GM21737 (cell line): ENCODE measurements at regions not wholly inside any gene's neighbourhood (a gene's known extent, or its start where the extent isn't known, plus 50 kb on each side); places are given as distances from the start of the nearest gene placed in this dataset.

ENCODE experiments used
- ATAC-seq: cut with Tn5 transposase; IDR thresholded peaks from one replicate; pipeline ENCODE4 v1.9.1; 2021; ENCODE audit warnings: mild to moderate bottlenecking, moderate library complexity; ENCODE audit not compliant: unreplicated experiment

GRCh38 chr7:136665878-136666509 lies 202.5 kb upstream of the CHRM2 start:
- no peak for ATAC-seq

GRCh38 chr7:136664537-136664936 lies 203.9 kb upstream of the CHRM2 start:
- ATAC-seq, result no peak

- ATAC-seq, result no peak
These were observed 210.9 kb upstream of the CHRM2 start for GRCh38 chr7:136657482-136657921.

- ATAC-seq, result no peak
These were observed 211.9 kb upstream of the CHRM2 start for GRCh38 chr7:136656516-136656915.

GRCh38 chr7:136655414-136655813 lies 213.0 kb upstream of the CHRM2 start:
- ATAC-seq, result no peak

GRCh38 chr7:136654406-136654805 lies 214.0 kb upstream of the CHRM2 start:
- ATAC-seq, result no peak

- no peak for ATAC-seq
These were observed 215.6 kb upstream of the CHRM2 start for GRCh38 chr7:136652635-136653370.

- no peak for ATAC-seq
These were observed 227.5 kb upstream of the CHRM2 start for GRCh38 chr7:136640977-136641376.

- ATAC-seq, result no peak
These were observed 230.6 kb upstream of the CHRM2 start for GRCh38 chr7:136637813-136638212.

- no peak for ATAC-seq
These were observed 232.7 kb upstream of the CHRM2 start for GRCh38 chr7:136635751-136636150.

- no peak for ATAC-seq
These were observed 249.6 kb upstream of the CHRM2 start for GRCh38 chr7:136618818-136619217.

GRCh38 chr7:136617176-136617575 lies 251.3 kb upstream of the CHRM2 start:
- ATAC-seq, result no peak

GRCh38 chr7:136605532-136606329 lies 262.7 kb upstream of the CHRM2 start:
- no peak for ATAC-seq

- ATAC-seq, result no peak
These were observed 266.7 kb upstream of the CHRM2 start for GRCh38 chr7:136601772-136602171.

GRCh38 chr7:136600475-136600874 lies 268.0 kb upstream of the CHRM2 start:
- ATAC-seq, result no peak

- ATAC-seq, result no peak
These were observed 273.7 kb upstream of the CHRM2 start for GRCh38 chr7:136594739-136595144.

- no peak for ATAC-seq
These were observed 280.2 kb upstream of the CHRM2 start for GRCh38 chr7:136588216-136588615.

GRCh38 chr7:136585954-136586670 lies 282.3 kb upstream of the CHRM2 start:
- no peak for ATAC-seq

GRCh38 chr7:136566491-136566890 lies 302.0 kb upstream of the CHRM2 start:
- ATAC-seq, result no peak

- no peak for ATAC-seq
These were observed 312.5 kb upstream of the CHRM2 start for GRCh38 chr7:136555933-136556332.

- no peak for ATAC-seq
These were observed 316.8 kb upstream of the CHRM2 start for GRCh38 chr7:136551618-136552017.
